ENCODE measurements at regions not wholly inside any gene's neighbourhood (a gene's known extent, or its start where the extent isn't known, plus 50 kb on each side); places are given as distances from the start of the nearest gene placed in this dataset.
A peak's percentile ranks its signal among the peaks of the same experiment; 100 is the strongest.

GRCh38 chrX:7330556-7330955, 182.6 kb upstream of the PUDP start:
- DNase-seq (ENCODE audit: extremely low read depth in 1 of 11, low read depth in 9 of 11, low spot score in 4 of 11) = no peak

GRCh38 chrX:7318661-7319060, 170.7 kb upstream of the PUDP start:
- DNase-seq (ENCODE audit: extremely low read depth in 1 of 11, low read depth in 9 of 11, low spot score in 4 of 11) = no peak

GRCh38 chrX:7318241-7318640, 170.3 kb upstream of the PUDP start:
- no peak for DNase-seq (ENCODE audit: extremely low read depth in 1 of 11, low read depth in 9 of 11, low spot score in 4 of 11)

GRCh38 chrX:7316887-7317286, 168.9 kb upstream of the PUDP start:
- no peak for DNase-seq (ENCODE audit: extremely low read depth in 1 of 11, low read depth in 9 of 11, low spot score in 4 of 11)

- no peak for DNase-seq (ENCODE audit: extremely low read depth in 1 of 11, low read depth in 9 of 11, low spot score in 4 of 11)
Measured at GRCh38 chrX:7316280-7316679, 168.3 kb upstream of the PUDP start.

GRCh38 chrX:7314425-7314824, 166.5 kb upstream of the PUDP start:
- DNase-seq (ENCODE audit: extremely low read depth in 1 of 11, low read depth in 9 of 11, low spot score in 4 of 11) = no peak

GRCh38 chrX:7307720-7308119, 159.8 kb upstream of the PUDP start:
- no peak for DNase-seq (ENCODE audit: extremely low read depth in 1 of 11, low read depth in 9 of 11, low spot score in 4 of 11)

GRCh38 chrX:7294483-7294882, 146.5 kb upstream of the PUDP start:
- no peak for DNase-seq (ENCODE audit: extremely low read depth in 1 of 11, low read depth in 9 of 11, low spot score in 4 of 11)

- DNase-seq (ENCODE audit: extremely low read depth in 1 of 11, low read depth in 9 of 11, low spot score in 4 of 11) = no peak
Measured at GRCh38 chrX:7286168-7286837, 138.3 kb upstream of the PUDP start.

GRCh38 chrX:7285765-7286164, 137.8 kb upstream of the PUDP start:
- no peak for DNase-seq (ENCODE audit: extremely low read depth in 1 of 11, low read depth in 9 of 11, low spot score in 4 of 11)

GRCh38 chrX:7283741-7284140, 135.8 kb upstream of the PUDP start:
- no peak for DNase-seq (ENCODE audit: extremely low read depth in 1 of 11, low read depth in 9 of 11, low spot score in 4 of 11)

- DNase-seq (ENCODE audit: extremely low read depth in 1 of 11, low read depth in 9 of 11, low spot score in 4 of 11) = no peak
Measured at GRCh38 chrX:7280520-7280919, 132.6 kb upstream of the PUDP start.

- DNase-seq (ENCODE audit: extremely low read depth in 1 of 11, low read depth in 9 of 11, low spot score in 4 of 11) = no peak
Measured at GRCh38 chrX:7272346-7272745, 124.4 kb upstream of the PUDP start.

- no peak for DNase-seq (ENCODE audit: extremely low read depth in 1 of 11, low read depth in 9 of 11, low spot score in 4 of 11)
Measured at GRCh38 chrX:7270933-7271332, 123.0 kb upstream of the PUDP start.

GRCh38 chrX:7269991-7270390, 122.0 kb upstream of the PUDP start:
- peak in 1 of 11 donors; percentile 2 for DNase-seq (ENCODE audit: extremely low read depth in 1 of 11, low read depth in 9 of 11, low spot score in 4 of 11)

- DNase-seq (ENCODE audit: extremely low read depth in 1 of 11, low read depth in 9 of 11, low spot score in 4 of 11) = no peak
Measured at GRCh38 chrX:7269589-7269988, 121.6 kb upstream of the PUDP start.

- DNase-seq (ENCODE audit: extremely low read depth in 1 of 11, low read depth in 9 of 11, low spot score in 4 of 11) = no peak
Measured at GRCh38 chrX:7266288-7266687, 118.3 kb upstream of the PUDP start.

- DNase-seq (ENCODE audit: extremely low read depth in 1 of 11, low read depth in 9 of 11, low spot score in 4 of 11) = no peak
Measured at GRCh38 chrX:7264399-7264798, 116.4 kb upstream of the PUDP start.

- DNase-seq (ENCODE audit: extremely low read depth in 1 of 11, low read depth in 9 of 11, low spot score in 4 of 11) = no peak
Measured at GRCh38 chrX:7263961-7264360, 116.0 kb upstream of the PUDP start.

GRCh38 chrX:7263330-7263729, 115.4 kb upstream of the PUDP start:
- no peak for DNase-seq (ENCODE audit: extremely low read depth in 1 of 11, low read depth in 9 of 11, low spot score in 4 of 11)

- DNase-seq (ENCODE audit: extremely low read depth in 1 of 11, low read depth in 9 of 11, low spot score in 4 of 11) = no peak
Measured at GRCh38 chrX:7262551-7262950, 114.6 kb upstream of the PUDP start.

Data from renal cortex interstitium (tissue), 11 donors.